Astrocyte (in vitro differentiated cells and primary cell): ENCODE measurements at regions not wholly inside any gene's neighbourhood (a gene's known extent, or its start where the extent isn't known, plus 50 kb on each side); places are given as distances from the start of the nearest gene placed in this dataset.

Experiments used
- DNase-seq: peaks from one replicate; pipeline ENCODE4 v3.0.0-alpha.2; 2010; ENCODE audit warnings: low read depth
- FAIRE-seq: peaks from 2 replicates; lab custom pipeline; 2011; peaks lifted over from hg19 to GRCh38; lab: Jason Lieb, UNC
- H2AFZ ChIP-seq: 2 replicates; pipeline ENCODE4 v1.6.0; 2012; ENCODE audit warnings: low read depth, low read length, inconsistent platforms
- H3K27ac ChIP-seq: 2 replicates; pipeline ENCODE4 v1.5.1; 2011; ENCODE audit warnings: low read depth, low read length, inconsistent platforms
- H3K27me3 ChIP-seq: 2 replicates; pipeline ENCODE4 v1.6.0; 2011; ENCODE audit warnings: low read length, inconsistent platforms; ENCODE audit not compliant: insufficient read depth
- H3K36me3 ChIP-seq: 2 replicates; pipeline ENCODE4 v1.5.1; 2011; ENCODE audit warnings: low read length, inconsistent platforms; ENCODE audit not compliant: insufficient read depth
- H3K4me1 ChIP-seq: 2 replicates; pipeline ENCODE4 v1.5.1; 2011; ENCODE audit warnings: low read length, inconsistent platforms; ENCODE audit not compliant: insufficient read depth
- H3K4me2 ChIP-seq: 2 replicates; pipeline ENCODE4 v1.6.0; 2012; ENCODE audit warnings: low read length, inconsistent platforms
- H3K4me3 ChIP-seq: 2 replicates; pipeline ENCODE4 v1.5.1; 2011; ENCODE audit warnings: low read depth, mild to moderate bottlenecking, low read length, inconsistent platforms; ENCODE audit not compliant: insufficient read depth
- H3K79me2 ChIP-seq: 2 replicates; pipeline ENCODE4 v1.6.0; 2012; ENCODE audit warnings: mild to moderate bottlenecking, low read length, inconsistent platforms; ENCODE audit not compliant: insufficient read depth
- H3K9ac ChIP-seq: 2 replicates; pipeline ENCODE4 v1.6.0; 2012; ENCODE audit warnings: mild to moderate bottlenecking, low read length, inconsistent platforms
- H3K9me3 ChIP-seq: 2 replicates; pipeline ENCODE4 v1.5.1; 2012; ENCODE audit warnings: low read depth, mild to moderate bottlenecking, low read length, inconsistent platforms; ENCODE audit not compliant: insufficient read depth
- H4K20me1 ChIP-seq: 2 replicates; pipeline ENCODE4 v1.6.0; 2012; ENCODE audit warnings: low read length, inconsistent platforms; ENCODE audit not compliant: insufficient read depth
- H3K27ac Mint-ChIP-seq: one replicate; pipeline ENCODE4 v1.8.0; 2021; ENCODE audit warnings: mild to moderate bottlenecking, mixed read lengths; ENCODE audit not compliant: unreplicated experiment
- H3K27me3 Mint-ChIP-seq: one replicate; pipeline ENCODE4 v1.8.0; 2021; ENCODE audit warnings: low read depth, mixed read lengths; ENCODE audit not compliant: unreplicated experiment
- H3K36me3 Mint-ChIP-seq: one replicate; pipeline ENCODE4 v1.8.0; 2021; ENCODE audit warnings: low read depth, mixed read lengths; ENCODE audit not compliant: unreplicated experiment
- H3K4me1 Mint-ChIP-seq: one replicate; pipeline ENCODE4 v1.8.0; 2021; ENCODE audit warnings: low read depth, mixed read lengths; ENCODE audit not compliant: unreplicated experiment
- H3K4me3 Mint-ChIP-seq: one replicate; pipeline ENCODE4 v1.8.0; 2021; ENCODE audit warnings: mild to moderate bottlenecking, moderate library complexity, mixed read lengths; ENCODE audit not compliant: unreplicated experiment
- H3K9me3 Mint-ChIP-seq: one replicate; pipeline ENCODE4 v1.8.0; 2021; ENCODE audit warnings: mild to moderate bottlenecking, mixed read lengths; ENCODE audit not compliant: unreplicated experiment
- CTCF ChIP-seq: IDR thresholded peaks from 2 replicates; pipeline ENCODE4 v1.5.1; 2011; ENCODE audit warnings: low read depth, mild to moderate bottlenecking, inconsistent platforms, low read length, moderate library complexity; ENCODE audit not compliant: insufficient read depth
- EZH2 ChIP-seq: IDR thresholded peaks from 2 replicates; pipeline ENCODE4 v1.6.1; 2012; ENCODE audit warnings: mild to moderate bottlenecking, low read length, inconsistent platforms; ENCODE audit not compliant: insufficient read depth

- H3K9ac ChIP-seq = no peak overlapping the region
- no peaks in the 10 kb centered on the region for H3K36me3 ChIP-seq
- no peaks in the 10 kb centered on the region for H3K4me1 Mint-ChIP-seq
- H3K27me3 Mint-ChIP-seq = no peaks in the 10 kb centered on the region
- no peaks in the 10 kb centered on the region for H4K20me1 ChIP-seq
- TF ChIP-seq EZH2 (no peak), CTCF (no peak)
- H3K79me2 ChIP-seq = no peaks in the 10 kb centered on the region
- no peak overlapping the region for H3K4me3 Mint-ChIP-seq
- no peaks in the 10 kb centered on the region for H3K9me3 ChIP-seq
- no peak overlapping the region for H3K27ac Mint-ChIP-seq
- no peak overlapping the region for H3K4me3 ChIP-seq
- DNase-seq (no peak), FAIRE-seq (no peak)
- no peak overlapping the region for H3K27ac ChIP-seq
- H3K4me1 ChIP-seq = no peaks in the 10 kb centered on the region
- H3K27me3 ChIP-seq = no peaks in the 10 kb centered on the region
- H3K4me2 ChIP-seq = no peak overlapping the region
- peaks cover 4% of the 10 kb centered on the region for H3K9me3 Mint-ChIP-seq
- no peaks in the 10 kb centered on the region for H3K36me3 Mint-ChIP-seq
- H2AFZ ChIP-seq = no peak overlapping the region
These were observed 458.9 kb upstream of the HSFY2 start for GRCh38 chrY:19232276-19232994.

- no peak overlapping the region for H3K27ac ChIP-seq
- no peak overlapping the region for H3K9ac ChIP-seq
- no peaks in the 10 kb centered on the region for H3K36me3 ChIP-seq
- FAIRE-seq (no peak), DNase-seq (no peak)
- no peak overlapping the region for H3K4me3 Mint-ChIP-seq
- no peak overlapping the region for H2AFZ ChIP-seq
- TF ChIP-seq CTCF = no peak
- TF ChIP-seq EZH2 = no peak
- H3K4me1 Mint-ChIP-seq = no peaks in the 10 kb centered on the region
- no peaks in the 10 kb centered on the region for H3K4me1 ChIP-seq
- H3K36me3 Mint-ChIP-seq = no peaks in the 10 kb centered on the region
- no peaks in the 10 kb centered on the region for H4K20me1 ChIP-seq
- H3K27me3 ChIP-seq = no peaks in the 10 kb centered on the region
- H3K9me3 ChIP-seq = no peaks in the 10 kb centered on the region
- no peak overlapping the region for H3K27ac Mint-ChIP-seq
- no peaks in the 10 kb centered on the region for H3K79me2 ChIP-seq
- H3K9me3 Mint-ChIP-seq = no peaks in the 10 kb centered on the region
- no peaks in the 10 kb centered on the region for H3K27me3 Mint-ChIP-seq
- H3K4me3 ChIP-seq = no peak overlapping the region
- H3K4me2 ChIP-seq = no peak overlapping the region
These were observed 447.2 kb upstream of the HSFY2 start for GRCh38 chrY:19220784-19221183.

- no peak for DNase-seq
- Histone ChIP-seq H3K9me3 (no peaks in the 10 kb centered on the region), H3K9ac (no peak overlapping the region), H3K36me3 (no peaks in the 10 kb centered on the region), H3K27ac (no peak overlapping the region), H3K79me2 (no peaks in the 10 kb centered on the region), H2AFZ (no peak overlapping the region), H3K4me1 (no peaks in the 10 kb centered on the region), H3K27me3 (no peaks in the 10 kb centered on the region), H3K4me3 (no peak overlapping the region), H3K4me2 (no peak overlapping the region), H4K20me1 (no peaks in the 10 kb centered on the region)
- H3K36me3 Mint-ChIP-seq = no peaks in the 10 kb centered on the region
- H3K4me3 Mint-ChIP-seq = no peak overlapping the region
- no peak overlapping the region for H3K27ac Mint-ChIP-seq
- H3K27me3 Mint-ChIP-seq = no peaks in the 10 kb centered on the region
- no peaks in the 10 kb centered on the region for H3K9me3 Mint-ChIP-seq
- TF ChIP-seq EZH2 (no peak), CTCF (no peak)
- no peak for FAIRE-seq
- peaks cover 3% of the 10 kb centered on the region for H3K4me1 Mint-ChIP-seq
These were observed 435.4 kb upstream of the HSFY2 start for GRCh38 chrY:19208915-19209314.
